Natural killer cell treated with Interleukin-12 subunit alpha and Interleukin-12 subunit beta and Interleukin-15 and Interleukin-18, amount 100 ng/mL, for 72 hours (primary cell): ENCODE measurements at regions not wholly inside any gene's neighbourhood (a gene's known extent, or its start where the extent isn't known, plus 50 kb on each side); places are given as distances from the start of the nearest gene placed in this dataset.

ENCODE experiments used
- ATAC-seq, 2 donors: fragments of 150-1000 bp; cut with Tn5 transposase in 1 of 2; sonication (Bioruptor Pico), chemical (Tn5 transposase) in 1 of 2; 2 replicates each; pipeline ENCODE4 v1.10.0; 2021
- DNase-seq: peaks from one replicate; pipeline ENCODE4 v3.0.0; 2022; ENCODE audit warnings: low spot score
- H3K27ac Mint-ChIP-seq, 2 donors: 1 replicate in 1 of 2; 2 replicates in 1 of 2; pipeline ENCODE4 v1.8.0; 2022; ENCODE audit warnings: mixed read lengths in 2 of 2, mild to moderate bottlenecking in 1 of 2, moderate library complexity in 1 of 2
- H3K27me3 Mint-ChIP-seq, 2 donors: 1 replicate in 1 of 2; 2 replicates in 1 of 2; pipeline ENCODE4 v1.8.0; 2022; ENCODE audit warnings: mixed read lengths in 2 of 2
- H3K36me3 Mint-ChIP-seq: one replicate; pipeline ENCODE4 v1.8.0; 2022; ENCODE audit warnings: mixed read lengths
- H3K4me1 Mint-ChIP-seq, 2 donors: 1 replicate in 1 of 2; 2 replicates in 1 of 2; pipeline ENCODE4 v1.8.0; 2022; ENCODE audit warnings: low read depth in 2 of 2, mixed read lengths in 2 of 2, mild to moderate bottlenecking in 1 of 2
- H3K4me3 Mint-ChIP-seq: one replicate; pipeline ENCODE4 v1.8.0; 2022; ENCODE audit warnings: mixed read lengths
- H3K9me3 Mint-ChIP-seq: 2 replicates; pipeline ENCODE4 v1.8.0; 2022; ENCODE audit warnings: mixed read lengths

GRCh38 chr14:100663761-100664052, 63.0 kb upstream of the DLK1 start:
- ATAC-seq = no peak

DNA sequence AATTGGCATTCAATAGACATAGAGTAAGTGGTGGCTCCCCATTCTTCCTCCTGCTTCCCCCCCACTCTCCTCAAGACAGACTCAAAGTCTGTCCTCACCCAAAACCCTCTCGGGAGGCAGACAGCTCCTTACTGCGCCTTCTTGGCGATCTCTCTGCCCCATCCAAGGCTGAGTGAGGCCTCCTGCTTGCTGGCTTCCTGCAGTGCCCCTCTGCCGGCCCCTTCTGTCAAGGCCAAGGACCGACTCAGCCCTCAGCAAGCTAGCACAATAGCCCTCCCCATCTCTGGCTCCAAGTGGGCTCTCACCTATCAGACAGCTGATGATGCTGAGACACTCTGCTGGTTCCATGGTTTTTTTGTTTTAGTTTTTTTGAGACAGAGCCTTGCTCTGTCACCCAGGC, 62.5 kb upstream of the DLK1 start:
- Mint-ChIP-seq H3K9me3 (no peaks in the 10 kb centered on the region), H3K36me3 (no peaks in the 10 kb centered on the region), H3K4me1 (peaks cover 0 to 5% of the 10 kb centered on the region in 2 donors), H3K27me3 (peaks cover 12 to 16% of the 10 kb centered on the region in 2 donors), H3K4me3 (no peak overlapping the region), H3K27ac (no peak overlapping the region)
- DNase-seq (no peak), ATAC-seq (no peak)

More at GRCh38 chr14:100663761-100664052, 63.0 kb upstream of the DLK1 start:
- Mint-ChIP-seq H3K36me3 (no peaks in the 10 kb centered on the region), H3K9me3 (no peaks in the 10 kb centered on the region), H3K27ac (no peak overlapping the region), H3K4me1 (peaks cover 0 to 5% of the 10 kb centered on the region in 2 donors), H3K27me3 (peaks cover 12 to 16% of the 10 kb centered on the region in 2 donors), H3K4me3 (no peak overlapping the region)
- DNase-seq = no peak

DNA sequence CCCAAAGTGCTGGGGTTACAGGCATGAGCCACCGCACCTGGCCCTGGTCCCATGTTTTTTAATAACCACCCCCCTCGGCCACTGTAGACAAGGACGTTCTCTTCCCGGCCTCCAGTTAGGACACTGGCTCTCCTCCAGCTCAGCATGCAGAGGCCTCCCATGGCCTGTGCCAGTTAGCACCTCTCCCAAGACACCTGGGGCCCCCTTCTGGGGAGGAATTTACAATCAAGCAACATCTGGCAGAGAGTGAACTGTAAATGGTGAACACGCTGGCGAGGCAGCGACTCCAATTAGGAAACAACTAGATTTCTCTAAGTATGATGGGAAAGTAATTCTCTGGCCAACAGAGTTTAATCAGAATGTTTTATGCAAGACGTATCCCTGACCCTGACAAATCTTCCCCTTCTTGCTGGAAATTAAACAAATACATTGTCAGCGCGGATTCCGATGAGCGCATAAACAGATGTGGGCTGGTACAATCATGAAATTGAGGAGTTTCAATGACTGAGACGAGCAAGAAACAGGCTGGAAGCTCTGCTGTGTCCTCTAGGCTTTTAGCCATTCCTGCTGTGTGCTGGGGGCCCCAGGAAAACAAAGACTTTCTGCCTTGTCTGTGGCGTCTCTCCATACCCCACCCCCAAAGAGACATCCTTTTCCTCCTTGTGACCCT, 61.7 kb upstream of the DLK1 start:
- Mint-ChIP-seq H3K27ac (no peak overlapping the region), H3K36me3 (no peaks in the 10 kb centered on the region), H3K27me3 (peaks cover 12 to 21% of the 10 kb centered on the region in 2 donors), H3K4me3 (no peak overlapping the region), H3K4me1 (peaks cover 0 to 5% of the 10 kb centered on the region in 2 donors), H3K9me3 (no peaks in the 10 kb centered on the region)
- no peak for DNase-seq
- ATAC-seq = no peak

DNA sequence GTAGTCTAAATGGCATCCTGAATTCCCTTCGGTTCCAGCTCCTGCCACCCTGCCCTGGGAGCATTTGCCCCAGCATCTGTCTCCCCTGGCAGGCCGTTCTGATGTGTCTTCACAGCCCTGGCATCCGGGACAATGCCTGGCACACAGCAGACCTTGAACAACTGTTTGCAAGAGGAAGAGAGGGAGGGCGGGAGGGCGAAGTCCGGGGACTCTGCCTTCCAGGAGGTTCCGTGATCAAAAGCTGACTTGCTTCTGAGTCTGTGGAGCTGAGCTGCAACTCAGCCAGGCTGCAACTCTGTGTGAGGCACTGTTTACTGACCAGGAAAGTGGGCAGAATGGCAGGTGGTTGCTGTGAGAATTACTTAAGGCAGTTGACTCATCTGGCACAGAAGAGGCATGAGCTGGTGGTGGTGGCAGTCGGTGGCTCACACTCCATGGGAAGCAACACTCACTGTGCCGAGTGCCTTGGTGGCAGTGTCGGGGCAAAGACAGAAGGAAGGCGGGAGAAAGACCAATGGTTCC, 61.1 kb upstream of the DLK1 start:
- Mint-ChIP-seq H3K9me3 (no peaks in the 10 kb centered on the region), H3K27me3 (peaks cover 12 to 21% of the 10 kb centered on the region in 2 donors)

DNA sequence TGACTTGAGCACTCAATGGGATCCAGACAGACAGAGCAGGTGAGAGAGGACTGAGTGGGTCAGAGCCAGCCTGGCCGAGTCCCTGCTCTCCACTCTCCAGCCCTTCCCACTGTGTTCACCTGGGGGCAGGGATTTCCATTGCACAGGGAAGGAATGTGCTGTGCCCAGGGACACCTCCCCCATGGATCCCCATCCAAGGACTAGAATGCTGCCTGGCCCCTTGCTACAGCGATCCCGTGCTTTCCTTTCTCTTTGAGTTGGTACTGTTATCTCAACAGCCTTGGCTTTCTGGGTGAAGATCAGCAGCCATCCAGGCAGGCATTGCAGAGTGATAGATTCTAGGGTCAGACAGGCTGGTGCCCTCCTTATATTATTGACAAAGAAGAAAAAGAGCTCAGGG, 60.3 kb upstream of the DLK1 start:
- Mint-ChIP-seq H3K27me3 (peaks cover 19 to 21% of the 10 kb centered on the region in 2 donors), H3K36me3 (no peaks in the 10 kb centered on the region), H3K9me3 (no peaks in the 10 kb centered on the region), H3K4me1 (peaks cover 0 to 5% of the 10 kb centered on the region in 2 donors), H3K27ac (no peak overlapping the region), H3K4me3 (no peak overlapping the region)
- ATAC-seq (no peak), DNase-seq (no peak)

More for the DNA sequence above, 61.1 kb upstream of the DLK1 start:
- Mint-ChIP-seq H3K36me3 (no peaks in the 10 kb centered on the region), H3K27ac (no peak overlapping the region), H3K4me1 (peaks cover 0 to 5% of the 10 kb centered on the region in 2 donors), H3K4me3 (no peak overlapping the region)
- ATAC-seq (no peak), DNase-seq (no peak)

GRCh38 chr14:100666851-100667250, 59.8 kb upstream of the DLK1 start:
- DNase-seq = no peak
- H3K4me1 Mint-ChIP-seq = peaks cover 0 to 5% of the 10 kb centered on the region in 2 donors
- H3K9me3 Mint-ChIP-seq = no peaks in the 10 kb centered on the region
- no peak overlapping the region for H3K4me3 Mint-ChIP-seq
- H3K27ac Mint-ChIP-seq = no peak overlapping the region
- ATAC-seq = no peak
- peaks cover 23 to 24% of the 10 kb centered on the region in 2 donors for H3K27me3 Mint-ChIP-seq
- H3K36me3 Mint-ChIP-seq = no peaks in the 10 kb centered on the region

DNA sequence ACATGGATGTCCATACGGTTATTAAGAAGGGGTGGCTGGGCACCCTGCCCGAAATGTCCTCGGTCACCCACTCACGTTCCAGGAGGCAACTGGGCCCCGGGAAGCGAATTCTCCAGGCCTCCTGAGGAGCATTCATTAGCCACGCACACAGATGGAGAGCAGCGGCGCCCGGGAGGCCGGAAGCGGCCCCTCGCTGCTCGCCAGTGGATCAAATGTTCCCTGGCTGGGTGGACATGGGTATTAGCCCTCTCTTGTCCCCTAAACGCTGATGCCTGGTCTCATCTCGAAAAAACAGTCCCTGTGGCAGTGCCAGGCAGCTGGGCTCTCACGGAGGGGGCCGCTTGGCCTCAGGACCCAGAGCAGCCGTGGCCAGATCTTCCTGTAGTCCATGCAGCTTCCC, 59.0 kb upstream of the DLK1 start:
- ATAC-seq (no peak), DNase-seq (no peak)
- Mint-ChIP-seq H3K36me3 (no peaks in the 10 kb centered on the region), H3K27ac (no peak overlapping the region), H3K9me3 (no peaks in the 10 kb centered on the region), H3K4me3 (no peak overlapping the region), H3K4me1 (peaks cover 0 to 5% of the 10 kb centered on the region in 2 donors), H3K27me3 (peaks cover 26 to 27% of the 10 kb centered on the region in 2 donors)

DNA sequence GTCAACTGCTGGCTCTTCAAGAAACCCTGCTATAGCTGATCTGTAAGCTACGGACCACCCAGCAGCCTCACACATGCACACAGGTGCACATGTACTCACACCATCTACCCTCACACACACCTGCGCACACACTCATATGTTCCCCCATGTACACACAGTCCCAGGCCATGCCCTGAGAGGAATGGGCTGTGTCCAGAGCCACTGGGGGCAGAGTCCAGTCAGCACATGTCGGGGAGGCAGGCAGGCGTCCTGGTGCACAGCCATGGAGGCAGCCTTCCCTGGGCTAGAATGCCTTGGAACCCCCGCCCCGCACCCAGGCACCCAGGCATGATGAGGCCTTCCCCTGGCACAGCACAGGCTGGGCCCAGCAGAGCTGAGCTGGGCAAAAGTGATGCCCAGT, 58.3 kb upstream of the DLK1 start:
- no peak overlapping the region for H3K27ac Mint-ChIP-seq

DNA sequence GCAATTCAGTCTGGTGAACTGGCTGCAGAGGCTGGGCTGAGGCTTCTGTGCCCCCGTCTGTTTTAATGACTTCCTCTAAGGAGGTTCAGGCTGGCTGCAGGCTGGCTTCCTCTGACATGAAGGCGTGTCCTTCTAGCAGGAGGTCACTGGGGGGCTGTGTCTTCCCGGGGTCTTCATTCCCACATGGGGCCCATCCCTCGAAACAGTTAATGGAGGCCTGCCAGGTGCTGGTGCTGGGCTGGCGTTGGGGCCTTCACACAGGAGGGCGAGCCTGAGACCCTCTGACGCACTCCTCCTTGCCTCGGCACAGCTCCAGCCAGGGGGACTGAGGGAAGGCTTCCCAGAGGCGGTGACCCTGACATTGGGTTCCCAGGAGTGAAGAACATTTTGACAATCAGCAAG, 57.7 kb upstream of the DLK1 start:
- Mint-ChIP-seq H3K4me1 (peaks cover 0 to 6% of the 10 kb centered on the region in 2 donors), H3K27ac (no peak overlapping the region), H3K36me3 (no peaks in the 10 kb centered on the region), H3K9me3 (no peaks in the 10 kb centered on the region), H3K4me3 (no peak overlapping the region), H3K27me3 (peaks cover 39 to 40% of the 10 kb centered on the region in 2 donors)
- ATAC-seq = no peak
- DNase-seq = no peak

More for the DNA sequence above, 58.3 kb upstream of the DLK1 start:
- DNase-seq (no peak), ATAC-seq (no peak)
- H3K36me3 Mint-ChIP-seq = no peaks in the 10 kb centered on the region
- H3K27me3 Mint-ChIP-seq = peaks cover 33 to 34% of the 10 kb centered on the region in 2 donors
- no peaks in the 10 kb centered on the region for H3K9me3 Mint-ChIP-seq
- no peak overlapping the region for H3K4me3 Mint-ChIP-seq
- peaks cover 0 to under 1% of the 10 kb centered on the region in 2 donors for H3K4me1 Mint-ChIP-seq

- Mint-ChIP-seq H3K27me3 (peaks cover 38 to 40% of the 10 kb centered on the region in 2 donors), H3K27ac (no peak overlapping the region)
Measured at GRCh38 chr14:100669468-100669867, 57.2 kb upstream of the DLK1 start.

DNA sequence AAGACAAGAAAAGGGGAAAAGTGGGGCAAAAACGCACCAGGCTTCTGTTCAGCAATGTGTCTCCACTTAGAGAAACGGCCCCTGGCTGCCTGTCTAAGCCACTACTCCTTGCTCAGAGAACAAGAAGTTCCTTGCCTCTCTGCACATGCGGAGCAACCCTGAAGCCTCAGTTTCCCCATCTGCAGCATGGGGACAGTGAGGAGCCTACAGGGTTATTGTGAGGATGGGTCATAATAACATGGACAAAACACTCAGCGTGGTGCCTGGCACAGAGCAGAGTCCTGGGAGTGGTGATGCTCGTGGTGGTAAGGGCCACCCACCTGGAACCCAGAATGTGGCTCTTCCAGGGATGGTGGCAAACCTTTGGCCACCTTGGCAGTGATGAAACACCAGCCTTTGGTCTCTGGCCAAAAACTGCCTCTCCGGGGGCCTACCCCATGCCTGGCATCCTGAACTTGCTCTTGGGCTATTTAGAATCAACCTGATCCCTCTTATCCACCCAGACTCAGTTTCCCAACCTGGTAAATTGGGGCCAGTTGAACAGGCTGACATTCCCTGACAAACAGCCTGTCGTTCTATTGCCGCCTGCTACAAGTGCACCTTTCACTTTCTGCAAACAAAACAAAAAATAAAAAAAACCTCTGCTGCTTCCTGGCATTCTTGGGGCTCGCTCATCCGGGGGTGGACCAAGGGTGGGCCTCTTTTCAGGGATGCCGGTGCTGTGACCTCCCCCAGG, 56.5 kb upstream of the DLK1 start:
- H3K27ac Mint-ChIP-seq = no peak overlapping the region
- no peaks in the 10 kb centered on the region for H3K36me3 Mint-ChIP-seq

More at GRCh38 chr14:100669468-100669867, 57.2 kb upstream of the DLK1 start:
- no peaks in the 10 kb centered on the region for H3K36me3 Mint-ChIP-seq
- no peak overlapping the region for H3K4me3 Mint-ChIP-seq
- ATAC-seq (no peak), DNase-seq (no peak)
- H3K9me3 Mint-ChIP-seq = no peaks in the 10 kb centered on the region
- peaks cover 0 to 6% of the 10 kb centered on the region in 2 donors for H3K4me1 Mint-ChIP-seq

DNA sequence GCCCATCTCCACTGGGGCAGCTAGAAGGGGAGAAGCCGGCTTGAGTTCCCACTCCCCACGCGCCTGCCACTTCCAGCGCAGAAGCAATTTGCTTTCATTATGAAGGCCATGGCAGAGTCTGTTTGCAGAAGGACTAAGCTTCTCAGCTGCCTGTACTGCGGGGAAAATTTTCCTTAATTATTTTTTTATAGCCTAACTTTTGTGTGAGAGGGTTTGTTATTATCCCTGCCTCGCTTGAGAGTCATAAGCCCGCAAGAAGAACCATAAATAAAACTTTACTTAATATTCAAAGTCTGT, 56.0 kb upstream of the DLK1 start:
- H3K27me3 Mint-ChIP-seq = peaks cover 34 to 36% of the 10 kb centered on the region in 2 donors

More for the DNA sequence above, 56.5 kb upstream of the DLK1 start:
- DNase-seq (no peak), ATAC-seq (no peak)
- H3K4me1 Mint-ChIP-seq = peaks cover 0 to 6% of the 10 kb centered on the region in 2 donors
- no peak overlapping the region for H3K4me3 Mint-ChIP-seq
- H3K9me3 Mint-ChIP-seq = no peaks in the 10 kb centered on the region
- peaks cover 36% of the 10 kb centered on the region in 2 donors for H3K27me3 Mint-ChIP-seq

DNA sequence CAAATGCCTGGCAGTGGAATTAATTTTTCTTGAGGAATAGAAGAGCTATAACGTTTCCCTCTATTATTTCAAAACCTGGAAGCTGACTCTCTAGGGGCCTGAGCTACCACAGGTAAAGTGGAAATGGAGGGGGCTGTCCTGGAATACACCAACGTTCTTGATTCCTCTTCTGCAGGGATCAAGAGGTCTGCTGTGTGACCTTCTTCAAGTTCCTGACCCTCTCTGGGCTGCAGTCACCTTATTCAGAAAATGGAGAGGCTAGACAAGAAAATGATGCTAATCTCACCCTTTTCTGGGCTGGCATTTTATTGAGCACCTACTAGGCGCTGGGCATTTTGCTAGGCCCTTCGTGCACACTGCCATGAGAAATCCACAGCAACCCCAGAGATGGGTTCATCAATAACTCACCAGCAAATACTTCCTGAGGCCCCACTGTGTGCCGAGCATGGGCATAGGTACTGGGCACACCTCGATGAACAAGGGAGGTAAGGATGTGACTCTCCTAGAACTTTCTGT, 55.2 kb upstream of the DLK1 start:
- Mint-ChIP-seq H3K36me3 (no peaks in the 10 kb centered on the region), H3K27ac (no peak overlapping the region), H3K27me3 (peaks cover 33 to 36% of the 10 kb centered on the region in 2 donors), H3K9me3 (no peaks in the 10 kb centered on the region), H3K4me1 (peaks cover 0 to 6% of the 10 kb centered on the region in 2 donors), H3K4me3 (no peak overlapping the region)
- no peak for DNase-seq
- no peak for ATAC-seq

More for the DNA sequence above, 56.0 kb upstream of the DLK1 start:
- ATAC-seq (no peak), DNase-seq (no peak)
- no peak overlapping the region for H3K27ac Mint-ChIP-seq
- no peak overlapping the region for H3K4me3 Mint-ChIP-seq
- H3K4me1 Mint-ChIP-seq = peaks cover 0 to 6% of the 10 kb centered on the region in 2 donors
- H3K9me3 Mint-ChIP-seq = no peaks in the 10 kb centered on the region
- no peaks in the 10 kb centered on the region for H3K36me3 Mint-ChIP-seq

DNA sequence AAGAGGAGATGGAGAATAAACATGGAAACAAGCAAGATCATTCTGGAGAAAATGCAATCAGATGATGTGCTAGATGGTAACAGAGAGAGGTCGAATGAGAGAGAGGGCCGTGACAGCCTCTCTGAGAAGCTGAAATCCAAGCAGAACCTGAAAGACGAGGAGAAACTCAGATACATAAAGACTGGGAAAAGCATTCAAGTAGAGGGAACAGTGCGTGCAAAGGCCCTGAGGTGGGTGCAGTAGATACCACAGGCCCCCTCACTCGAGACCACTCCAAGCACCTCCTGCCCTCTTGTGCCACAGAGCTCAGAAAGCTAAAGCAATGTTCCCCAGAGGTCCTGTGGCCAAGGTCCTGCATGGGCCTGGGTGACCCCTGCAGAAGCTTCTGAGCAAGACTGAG, 54.8 kb upstream of the DLK1 start:
- Mint-ChIP-seq H3K27ac (no peak overlapping the region), H3K4me1 (peaks cover 0 to 6% of the 10 kb centered on the region in 2 donors), H3K36me3 (no peaks in the 10 kb centered on the region), H3K9me3 (no peaks in the 10 kb centered on the region), H3K27me3 (peaks cover 30 to 36% of the 10 kb centered on the region in 2 donors), H3K4me3 (no peak overlapping the region)
- DNase-seq = no peak
- no peak for ATAC-seq
